HG03025 (cell line): ENCODE measurements at regions not wholly inside any gene's neighbourhood (a gene's known extent, or its start where the extent isn't known, plus 50 kb on each side); places are given as distances from the start of the nearest gene placed in this dataset.
"Not testable (repeated sequence)": the region's sequence is repeated elsewhere in the genome, so short reads cannot be mapped to it uniquely, and the experiment has no call there.

Experiments
- ATAC-seq: cut with Tn5 transposase; IDR thresholded peaks from one replicate; pipeline ENCODE4 v1.9.1; 2021; ENCODE audit warnings: mild to moderate bottlenecking, moderate library complexity; ENCODE audit not compliant: unreplicated experiment, low FRiP score

- no peak for ATAC-seq
These were observed 482.0 kb downstream of the DTWD2 start for GRCh38 chr5:118506217-118506852.

- ATAC-seq: not testable (repeated sequence)
These were observed 486.1 kb downstream of the DTWD2 start for GRCh38 chr5:118502232-118502631.

GRCh38 chr5:118491351-118491750 is 497.0 kb downstream of the DTWD2 start:
- no peak for ATAC-seq

- ATAC-seq: no peak
These were observed 501.6 kb downstream of the DTWD2 start for GRCh38 chr5:118486647-118487225.

- ATAC-seq: no peak
These were observed 509.1 kb downstream of the DTWD2 start for GRCh38 chr5:118479285-118479684.

GRCh38 chr5:118478852-118479251 is 509.5 kb downstream of the DTWD2 start:
- no peak for ATAC-seq

GRCh38 chr5:118468085-118468484 is 520.3 kb downstream of the DTWD2 start:
- ATAC-seq: no peak

- ATAC-seq: no peak
These were observed 521.2 kb downstream of the DTWD2 start for GRCh38 chr5:118467103-118467502.

- no peak for ATAC-seq
These were observed 521.9 kb downstream of the DTWD2 start for GRCh38 chr5:118466418-118466817.

- not testable (repeated sequence) for ATAC-seq
These were observed 526.1 kb downstream of the DTWD2 start for GRCh38 chr5:118462276-118462675.

GRCh38 chr5:118461436-118461835 is 526.9 kb downstream of the DTWD2 start:
- ATAC-seq: no peak

- ATAC-seq: no peak
These were observed 528.9 kb downstream of the DTWD2 start for GRCh38 chr5:118459490-118459889.

- no peak for ATAC-seq
These were observed 532.3 kb downstream of the DTWD2 start for GRCh38 chr5:118456085-118456484.

GRCh38 chr5:118451697-118452247 is 536.6 kb downstream of the DTWD2 start:
- ATAC-seq: no peak

- ATAC-seq: no peak
These were observed 537.6 kb downstream of the DTWD2 start for GRCh38 chr5:118450554-118451332.

GRCh38 chr5:118447350-118447749 is 541.0 kb downstream of the DTWD2 start:
- ATAC-seq: no peak

- ATAC-seq: no peak
These were observed 546.4 kb downstream of the DTWD2 start for GRCh38 chr5:118441956-118442355.

- no peak for ATAC-seq
These were observed 547.3 kb downstream of the DTWD2 start for GRCh38 chr5:118441034-118441433.

- no peak for ATAC-seq
These were observed 547.9 kb downstream of the DTWD2 start for GRCh38 chr5:118440496-118440895.

GRCh38 chr5:118439831-118440230 is 548.5 kb downstream of the DTWD2 start:
- no peak for ATAC-seq

- ATAC-seq: no peak
These were observed 553.2 kb downstream of the DTWD2 start for GRCh38 chr5:118435131-118435530.
